Naive thymus-derived CD4-positive, alpha-beta T cell (primary cell): ENCODE measurements at regions not wholly inside any gene's neighbourhood (a gene's known extent, or its start where the extent isn't known, plus 50 kb on each side); places are given as distances from the start of the nearest gene placed in this dataset.
A peak's percentile ranks its signal among the peaks of the same experiment; 100 is the strongest.

Source experiments
- ATAC-seq: fragments of 150-1000 bp; cut with Tn5 transposase; 2 replicates; pipeline ENCODE4 v1.10.0; 2021; ENCODE audit warnings: mild to moderate bottlenecking, moderate library complexity
- CTCF ChIA-PET: fragments of 350-600 bp; sonication (Branson Sonifier 250); formaldehyde crosslinking; loops from one replicate; lab custom pipeline; 2021; ENCODE audit warnings: antibody characterized with exemption; lab: Charles Lee
- POLR2A ChIA-PET: fragments of 350-600 bp; sonication (Branson Sonifier 250); formaldehyde crosslinking; loops from one replicate; lab custom pipeline; 2021; ENCODE audit warnings: antibody characterized with exemption, inconsistent platforms; lab: Charles Lee
- DNase-seq, 9 donors: peaks; one replicate each; pipeline versions ENCODE4 v3.0.0 to v3.0.0-alpha.2; 2020 to 2022; ENCODE audit warnings: mixed read lengths in 1 of 9
- H3K27ac ChIP-seq: one replicate; pipeline ENCODE4 v1.7.0; 2013; ENCODE audit warnings: mild to moderate bottlenecking, low read depth, low read length, moderate library complexity
- H3K27me3 ChIP-seq, 2 donors: one replicate each; pipeline ENCODE4 v1.7.0; 2013; ENCODE audit warnings: low read length in 2 of 2, mild to moderate bottlenecking in 2 of 2, moderate library complexity in 2 of 2; ENCODE audit not compliant: control insufficient read depth in 2 of 2, insufficient read depth in 2 of 2
- H3K36me3 ChIP-seq, 3 experiments: 1 replicate in 2 of 3; 2 replicates in 1 of 3; pipeline ENCODE4 v1.7.0; 2013; ENCODE audit warnings: low read length in 3 of 3, mild to moderate bottlenecking in 3 of 3, moderate library complexity in 1 of 3; ENCODE audit not compliant: insufficient read depth in 3 of 3, control insufficient read depth in 2 of 3
- H3K4me1 ChIP-seq, 2 donors: one replicate each; pipeline ENCODE4 v1.7.0; 2013; ENCODE audit warnings: low read length in 2 of 2, mild to moderate bottlenecking in 2 of 2, moderate library complexity in 1 of 2; ENCODE audit not compliant: control insufficient read depth in 2 of 2, insufficient read depth in 2 of 2
- H3K4me3 ChIP-seq: 2 replicates; pipeline ENCODE4 v1.7.0; 2013; ENCODE audit warnings: mild to moderate bottlenecking, low read length
- H3K9me3 ChIP-seq, 3 experiments: 1 replicate in 2 of 3; 2 replicates in 1 of 3; pipeline ENCODE4 v1.7.0; 2013; ENCODE audit warnings: low read length in 3 of 3; ENCODE audit not compliant: control insufficient read depth in 2 of 3
- H3K27ac Mint-ChIP-seq, 9 donors: one replicate each; pipeline ENCODE4 v1.8.0; 2020 to 2022; ENCODE audit warnings: mixed read lengths in 9 of 9, mild to moderate bottlenecking in 8 of 9, moderate library complexity in 5 of 9, inconsistent platforms in 2 of 9
- H3K27me3 Mint-ChIP-seq, 5 donors: one replicate each; pipeline ENCODE4 v1.8.0; 2021 to 2022; ENCODE audit warnings: mixed read lengths in 5 of 5, mild to moderate bottlenecking in 1 of 5
- H3K36me3 Mint-ChIP-seq, 5 donors: one replicate each; pipeline ENCODE4 v1.8.0; 2020 to 2022; ENCODE audit warnings: mixed read lengths in 5 of 5, mild to moderate bottlenecking in 3 of 5, inconsistent platforms in 1 of 5
- H3K4me1 Mint-ChIP-seq, 7 donors: one replicate each; pipeline ENCODE4 v1.8.0; 2020 to 2022; ENCODE audit warnings: mixed read lengths in 7 of 7, mild to moderate bottlenecking in 3 of 7, inconsistent platforms in 1 of 7
- H3K4me3 Mint-ChIP-seq, 10 donors: one replicate each; pipeline ENCODE4 v1.8.0; 2020 to 2022; ENCODE audit warnings: mild to moderate bottlenecking in 10 of 10, mixed read lengths in 10 of 10, moderate library complexity in 6 of 10, inconsistent platforms in 2 of 10
- H3K9me3 Mint-ChIP-seq, 11 donors: one replicate each; pipeline ENCODE4 v1.8.0; 2020 to 2022; ENCODE audit warnings: mixed read lengths in 11 of 11, mild to moderate bottlenecking in 4 of 11, inconsistent platforms in 1 of 11, moderate library complexity in 1 of 11
- intact Hi-C, 2 donors: fragments of 100-400 bp; cut with micrococcal nuclease; formaldehyde crosslinking; loops; one replicate each; pipeline ENCODE4 v1.15.1; 2023

DNA sequence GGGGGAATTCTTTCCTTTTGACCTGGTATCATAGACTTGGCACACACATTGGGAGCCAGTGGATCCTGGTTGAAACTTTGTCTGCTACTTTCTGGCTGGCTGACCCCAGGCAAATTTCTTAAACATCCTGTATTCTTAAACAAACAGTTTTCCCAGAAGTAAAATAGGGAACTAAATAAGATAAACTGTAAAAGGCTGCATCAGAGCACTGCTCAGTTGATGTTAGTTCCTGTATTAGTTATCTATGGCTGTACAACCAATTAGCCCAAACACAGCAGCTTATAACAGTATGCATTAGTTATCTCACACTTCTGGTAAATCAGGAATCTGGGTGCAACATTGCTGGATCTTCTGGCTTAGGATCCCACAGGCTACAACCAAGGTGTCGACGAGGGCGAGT, 73.1 kb upstream of the SLCO3A1 start:
- no peak overlapping the region for H3K27ac Mint-ChIP-seq
- intact Hi-C loops = no loop called here
- H3K27me3 Mint-ChIP-seq = peaks cover 12 to 32% (median 17%) of the 10 kb centered on the region in 5 donors
- ChIA-PET CTCF (no interaction called here), POLR2A (no interaction called here)
- Histone ChIP-seq H3K4me1 (no peaks in the 10 kb centered on the region), H3K36me3 (no peaks in the 10 kb centered on the region), H3K4me3 (no peak overlapping the region), H3K9me3 (no peaks in the 10 kb centered on the region), H3K27me3 (no peaks in the 10 kb centered on the region), H3K27ac (no peak overlapping the region)
- no peak overlapping the region for H3K4me3 Mint-ChIP-seq
- no peaks in the 10 kb centered on the region for H3K36me3 Mint-ChIP-seq
- DNase-seq (no peak), ATAC-seq (peak; percentile 60)
- no peaks in the 10 kb centered on the region for H3K9me3 Mint-ChIP-seq
- no peaks in the 10 kb centered on the region for H3K4me1 Mint-ChIP-seq

DNA sequence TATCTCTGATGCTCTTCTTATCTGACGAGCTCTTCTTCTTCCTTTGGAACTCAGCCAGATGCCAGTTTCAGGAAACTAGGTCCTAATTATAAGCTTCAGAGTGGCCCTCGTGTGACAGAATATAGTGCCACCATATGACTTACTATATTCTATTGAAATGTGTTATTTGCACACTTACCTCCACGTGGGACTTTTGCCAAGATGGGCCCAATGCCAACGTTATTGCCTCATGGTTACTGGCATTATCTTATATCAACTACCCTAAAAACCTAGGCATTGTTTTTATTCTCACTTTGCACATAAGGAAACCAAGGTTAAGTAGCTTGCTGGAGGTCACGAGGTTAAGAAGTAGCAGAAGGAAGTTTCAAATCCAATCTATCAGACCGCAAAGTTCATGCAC, 71.3 kb upstream of the SLCO3A1 start:
- ChIA-PET CTCF (no interaction called here), POLR2A (no interaction called here)
- Histone ChIP-seq H3K27ac (no peak overlapping the region), H3K4me1 (no peaks in the 10 kb centered on the region), H3K9me3 (no peaks in the 10 kb centered on the region), H3K4me3 (no peak overlapping the region), H3K36me3 (no peaks in the 10 kb centered on the region), H3K27me3 (no peaks in the 10 kb centered on the region)
- Mint-ChIP-seq H3K27me3 (peaks cover 6 to 24% (median 10%) of the 10 kb centered on the region in 5 donors), H3K27ac (no peak overlapping the region), H3K9me3 (no peaks in the 10 kb centered on the region), H3K4me1 (no peaks in the 10 kb centered on the region), H3K36me3 (no peaks in the 10 kb centered on the region), H3K4me3 (no peak overlapping the region)
- DNase-seq (no peak), ATAC-seq (no peak)
- intact Hi-C loops = no loop called here

DNA sequence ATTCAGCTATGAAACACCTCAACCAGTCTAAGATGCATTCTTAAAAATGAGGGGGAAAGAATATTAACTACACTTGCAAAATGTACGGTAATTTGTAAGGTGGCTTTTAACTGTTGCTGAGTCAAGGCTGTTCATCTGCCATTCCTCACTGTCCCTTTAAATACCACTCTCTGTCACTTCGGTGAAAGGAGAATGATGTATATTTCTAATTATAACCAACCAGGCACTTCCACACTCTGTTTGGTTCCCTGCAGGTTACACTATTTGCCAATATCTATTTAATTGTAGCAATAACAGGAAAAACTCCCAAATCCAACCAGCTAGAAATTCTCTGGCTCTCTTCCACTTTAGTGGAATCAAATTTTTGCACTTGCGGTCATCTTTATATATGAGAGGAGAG, 70.5 kb upstream of the SLCO3A1 start:
- Mint-ChIP-seq H3K4me1 (no peaks in the 10 kb centered on the region), H3K4me3 (no peak overlapping the region), H3K27me3 (peaks cover 2 to 19% (median 13%) of the 10 kb centered on the region in 5 donors), H3K9me3 (no peaks in the 10 kb centered on the region), H3K36me3 (no peaks in the 10 kb centered on the region), H3K27ac (no peak overlapping the region)
- intact Hi-C loops = no loop called here
- CTCF ChIA-PET = no interaction called here
- no peaks in the 10 kb centered on the region for H3K27me3 ChIP-seq
- no peak for DNase-seq
- H3K4me3 ChIP-seq = no peak overlapping the region
- H3K9me3 ChIP-seq = no peaks in the 10 kb centered on the region
- H3K27ac ChIP-seq = no peak overlapping the region
- POLR2A ChIA-PET = no interaction called here
- no peaks in the 10 kb centered on the region for H3K4me1 ChIP-seq
- no peak for ATAC-seq
- H3K36me3 ChIP-seq = no peaks in the 10 kb centered on the region

DNA sequence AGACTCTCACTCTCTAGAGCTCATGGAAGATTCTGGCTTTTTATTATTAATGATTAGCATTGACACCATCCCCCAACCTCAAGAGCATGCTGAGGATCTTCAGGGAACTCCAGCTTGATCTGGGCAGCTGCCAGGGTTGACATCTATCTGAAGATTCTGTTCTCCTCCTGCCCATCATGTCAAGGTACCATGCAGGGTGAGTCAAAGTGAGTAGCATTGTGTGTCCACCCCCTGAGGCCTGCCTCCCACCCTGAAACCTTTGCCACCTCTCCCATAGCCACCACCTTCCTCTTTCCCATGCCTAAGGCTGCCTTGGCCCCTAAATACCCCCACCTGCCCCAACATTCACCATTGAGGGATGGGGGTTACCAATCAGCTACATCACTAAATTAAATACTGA, 70.1 kb upstream of the SLCO3A1 start:
- Mint-ChIP-seq H3K36me3 (no peaks in the 10 kb centered on the region), H3K4me1 (no peaks in the 10 kb centered on the region), H3K9me3 (no peaks in the 10 kb centered on the region), H3K4me3 (no peak overlapping the region), H3K27ac (no peak overlapping the region), H3K27me3 (peaks cover 0 to 16% (median 13%) of the 10 kb centered on the region in 5 donors)
- Histone ChIP-seq H3K9me3 (no peaks in the 10 kb centered on the region), H3K4me3 (no peak overlapping the region), H3K4me1 (no peaks in the 10 kb centered on the region), H3K27me3 (no peaks in the 10 kb centered on the region), H3K27ac (no peak overlapping the region), H3K36me3 (no peaks in the 10 kb centered on the region)
- DNase-seq = no peak
- intact Hi-C loops = no loop called here
- CTCF ChIA-PET = no interaction called here
- no peak for ATAC-seq
- POLR2A ChIA-PET = no interaction called here

DNA sequence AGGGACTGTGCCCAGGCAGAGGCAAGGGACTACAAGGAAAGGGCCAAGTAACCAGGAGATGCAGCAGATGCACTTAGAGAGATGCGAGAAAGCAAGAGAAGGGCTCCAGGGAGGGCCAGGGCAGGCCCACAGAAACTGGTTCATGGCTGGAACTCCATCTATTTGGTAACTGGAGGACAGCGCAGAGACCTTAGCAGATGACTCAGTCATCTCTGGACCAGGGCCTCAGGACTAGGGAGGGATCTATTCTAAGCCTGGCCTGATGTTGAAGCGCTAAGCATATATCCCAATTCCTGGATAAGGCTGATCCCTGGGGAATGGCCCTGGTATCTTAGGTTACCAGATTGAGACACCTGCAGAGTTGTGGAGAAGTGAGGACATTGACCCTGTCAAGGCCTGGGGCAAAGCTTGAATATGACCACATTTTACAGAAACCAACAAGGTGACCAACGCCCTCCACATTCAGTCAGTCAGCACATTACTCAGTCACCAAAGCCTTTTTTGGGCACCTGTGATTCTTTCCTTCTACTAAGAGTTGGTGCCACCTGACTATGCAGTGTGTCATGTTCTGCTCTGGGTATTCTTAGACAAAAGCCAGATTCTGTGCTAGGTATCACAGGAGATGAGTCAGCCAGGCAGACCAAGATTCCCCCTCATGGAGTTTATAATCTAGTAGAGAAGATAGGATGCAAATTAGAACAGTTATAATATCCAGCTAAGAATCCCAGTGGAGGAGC, 68.4 kb upstream of the SLCO3A1 start:
- Histone ChIP-seq H3K27me3 (no peaks in the 10 kb centered on the region), H3K4me1 (no peaks in the 10 kb centered on the region), H3K27ac (no peak overlapping the region), H3K36me3 (no peaks in the 10 kb centered on the region), H3K4me3 (no peak overlapping the region), H3K9me3 (no peaks in the 10 kb centered on the region)
- no peak overlapping the region for H3K4me3 Mint-ChIP-seq
- ChIA-PET CTCF (no interaction called here), POLR2A (no interaction called here)
- intact Hi-C loops = no loop called here
- H3K27me3 Mint-ChIP-seq = peaks cover 0 to 15% (median 8%) of the 10 kb centered on the region in 5 donors
- H3K36me3 Mint-ChIP-seq = no peaks in the 10 kb centered on the region
- H3K4me1 Mint-ChIP-seq = no peaks in the 10 kb centered on the region
- H3K27ac Mint-ChIP-seq = no peak overlapping the region
- no peak for DNase-seq
- no peaks in the 10 kb centered on the region for H3K9me3 Mint-ChIP-seq
- no peak for ATAC-seq

DNA sequence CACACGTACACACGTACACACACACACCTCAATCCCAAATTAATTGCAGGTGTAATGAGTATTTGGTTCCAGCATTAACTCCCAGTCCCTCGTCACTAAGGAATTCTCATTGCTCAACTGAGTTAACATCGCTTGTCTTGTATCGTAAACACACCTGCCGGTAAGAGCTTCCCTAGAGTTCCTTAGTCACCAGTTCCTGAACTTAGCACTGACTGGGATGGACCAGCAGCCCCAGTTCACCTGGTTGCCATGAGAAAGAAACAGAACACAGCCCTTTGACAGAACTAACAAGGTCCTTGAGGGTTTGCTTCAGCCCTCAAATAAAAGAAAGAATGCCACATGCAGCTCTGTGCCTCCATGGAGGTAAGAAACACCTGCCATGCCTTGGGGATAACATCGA, 66.3 kb upstream of the SLCO3A1 start:
- Histone ChIP-seq H3K4me1 (no peaks in the 10 kb centered on the region), H3K36me3 (no peaks in the 10 kb centered on the region), H3K4me3 (no peak overlapping the region), H3K27ac (no peak overlapping the region), H3K27me3 (no peaks in the 10 kb centered on the region), H3K9me3 (no peaks in the 10 kb centered on the region)
- ChIA-PET CTCF (no interaction called here), POLR2A (no interaction called here)
- no peak for ATAC-seq
- no peaks in the 10 kb centered on the region for H3K36me3 Mint-ChIP-seq
- no peaks in the 10 kb centered on the region for H3K9me3 Mint-ChIP-seq
- no peak for DNase-seq
- H3K4me3 Mint-ChIP-seq = no peak overlapping the region
- H3K4me1 Mint-ChIP-seq = no peaks in the 10 kb centered on the region
- intact Hi-C loops = no loop called here
- no peak overlapping the region for H3K27ac Mint-ChIP-seq
- peaks cover 0 to 11% (median 9%) of the 10 kb centered on the region in 5 donors for H3K27me3 Mint-ChIP-seq

DNA sequence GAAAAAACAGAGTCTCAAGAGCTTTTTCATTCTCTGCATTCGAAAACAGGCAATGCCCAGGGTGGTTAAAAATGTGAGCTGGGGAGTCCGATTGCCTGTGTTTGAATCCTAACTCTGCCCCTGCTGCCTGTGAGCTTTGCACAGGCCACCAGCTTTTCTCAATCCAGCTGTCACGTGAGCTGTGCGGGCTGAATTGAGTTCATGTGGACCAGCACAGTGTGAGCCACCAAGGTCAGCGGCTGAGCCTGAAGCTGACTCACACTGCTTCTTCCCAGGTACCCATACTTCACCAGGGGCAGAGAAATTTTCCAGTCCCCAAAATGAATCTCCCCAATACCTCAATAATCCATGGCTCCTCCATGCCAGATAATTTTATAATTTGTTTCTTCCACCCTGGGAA, 64.4 kb upstream of the SLCO3A1 start:
- peaks cover 3 to 18% (median 9%) of the 10 kb centered on the region in 5 donors for H3K27me3 Mint-ChIP-seq
- intact Hi-C loops = no loop called here
- H3K27ac Mint-ChIP-seq = no peak overlapping the region
- Histone ChIP-seq H3K36me3 (no peaks in the 10 kb centered on the region), H3K4me3 (no peak overlapping the region), H3K4me1 (no peaks in the 10 kb centered on the region), H3K27ac (no peak overlapping the region), H3K9me3 (no peaks in the 10 kb centered on the region), H3K27me3 (no peaks in the 10 kb centered on the region)
- no peaks in the 10 kb centered on the region for H3K9me3 Mint-ChIP-seq
- H3K36me3 Mint-ChIP-seq = no peaks in the 10 kb centered on the region
- no peaks in the 10 kb centered on the region for H3K4me1 Mint-ChIP-seq
- H3K4me3 Mint-ChIP-seq = no peak overlapping the region
- POLR2A ChIA-PET = no interaction called here
- DNase-seq = no peak
- ATAC-seq = no peak
- CTCF ChIA-PET = no interaction called here
